GM19372 (cell line): ENCODE measurements at regions not wholly inside any gene's neighbourhood (a gene's known extent, or its start where the extent isn't known, plus 50 kb on each side); places are given as distances from the start of the nearest gene placed in this dataset.
A peak's percentile ranks its signal among the peaks of the same experiment; 100 is the strongest.

Experiments
- ATAC-seq: cut with Tn5 transposase; IDR thresholded peaks from one replicate; pipeline ENCODE4 v1.9.1; 2021; ENCODE audit warnings: mild to moderate bottlenecking, low read depth, moderate library complexity; ENCODE audit not compliant: unreplicated experiment

GRCh38 chrX:20402956-20403355, 136.2 kb upstream of the RPS6KA3 start:
- no peak for ATAC-seq

- no peak for ATAC-seq
Measured at GRCh38 chrX:20399728-20400414, 133.2 kb upstream of the RPS6KA3 start.

GRCh38 chrX:20397587-20397986, 130.9 kb upstream of the RPS6KA3 start:
- no peak for ATAC-seq

- no peak for ATAC-seq
Measured at GRCh38 chrX:20394451-20394850, 127.7 kb upstream of the RPS6KA3 start.

GRCh38 chrX:20393944-20394343, 127.2 kb upstream of the RPS6KA3 start:
- ATAC-seq, result no peak

GRCh38 chrX:20388594-20388993, 121.9 kb upstream of the RPS6KA3 start:
- ATAC-seq, result no peak

GRCh38 chrX:20383477-20383876, 116.8 kb upstream of the RPS6KA3 start:
- ATAC-seq, result no peak

GRCh38 chrX:20382518-20383297, 116.0 kb upstream of the RPS6KA3 start:
- ATAC-seq, result no peak

- no peak for ATAC-seq
Measured at GRCh38 chrX:20382082-20382481, 115.4 kb upstream of the RPS6KA3 start.

GRCh38 chrX:20378233-20378920, 111.7 kb upstream of the RPS6KA3 start:
- peak; percentile 65 for ATAC-seq

- no peak for ATAC-seq
Measured at GRCh38 chrX:20374900-20375438, 108.3 kb upstream of the RPS6KA3 start.

- ATAC-seq, result no peak
Measured at GRCh38 chrX:20374450-20374849, 107.7 kb upstream of the RPS6KA3 start.

GRCh38 chrX:20373063-20373462, 106.4 kb upstream of the RPS6KA3 start:
- ATAC-seq, result no peak

- ATAC-seq, result no peak
Measured at GRCh38 chrX:20372533-20372932, 105.8 kb upstream of the RPS6KA3 start.

- ATAC-seq, result no peak
Measured at GRCh38 chrX:20369468-20369867, 102.8 kb upstream of the RPS6KA3 start.

- ATAC-seq, result no peak
Measured at GRCh38 chrX:20364238-20364637, 97.5 kb upstream of the RPS6KA3 start.

GRCh38 chrX:20363275-20363674, 96.6 kb upstream of the RPS6KA3 start:
- no peak for ATAC-seq

GRCh38 chrX:20362268-20363267, 95.9 kb upstream of the RPS6KA3 start:
- ATAC-seq, result no peak

- no peak for ATAC-seq
Measured at GRCh38 chrX:20361890-20362262, 95.2 kb upstream of the RPS6KA3 start.
